Liver (tissue), 3 donors: ENCODE measurements at regions not wholly inside any gene's neighbourhood (a gene's known extent, or its start where the extent isn't known, plus 50 kb on each side); places are given as distances from the start of the nearest gene placed in this dataset.

Experiments used
- CTCF ChIP-seq: fragments of 150-350 bp; IDR thresholded peaks from 2 replicates; pipeline ENCODE4 v1.5.1; 2017; ENCODE audit warnings: improper control_type of control experiment, low read depth, low read length; ENCODE audit not compliant: missing input control
- RXRA ChIP-seq, 2 donors: IDR thresholded peaks; 2 replicates each; pipeline ENCODE4 v1.6.1; 2017 to 2018; ENCODE audit warnings: antibody characterized with exemption in 2 of 2, mild to moderate bottlenecking in 1 of 2
- TF ChIP-seq, protein P1 (sequence below): IDR thresholded peaks from 2 replicates; pipeline ENCODE4 v1.6.1; 2016; ENCODE audit warnings: antibody characterized with exemption
- donor health status: healthy.
- donor health status: healthy.

DNA sequence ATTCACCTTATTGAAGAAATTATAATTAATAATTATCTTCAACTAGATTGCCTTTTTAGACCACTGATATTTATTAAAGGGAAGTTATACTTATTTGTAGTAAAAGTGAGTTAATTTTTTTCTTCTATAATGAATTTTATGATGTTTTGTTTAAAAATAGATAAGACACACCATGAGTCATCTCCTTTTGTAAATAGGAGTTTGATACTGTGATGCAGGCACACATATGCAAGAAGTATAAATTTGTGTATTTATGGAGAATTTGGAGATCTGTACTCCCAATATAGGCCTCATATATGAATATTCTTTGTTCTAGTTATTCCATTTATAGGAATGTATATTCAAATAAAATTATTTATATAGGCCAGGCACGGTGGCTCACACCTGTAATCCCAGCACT is 703.5 kb upstream of the CHAC2 start:
- TF ChIP-seq CTCF: no peak
- TF ChIP-seq, protein P1, sequence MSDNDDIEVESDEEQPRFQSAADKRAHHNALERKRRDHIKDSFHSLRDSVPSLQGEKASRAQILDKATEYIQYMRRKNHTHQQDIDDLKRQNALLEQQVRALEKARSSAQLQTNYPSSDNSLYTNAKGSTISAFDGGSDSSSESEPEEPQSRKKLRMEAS: no peak
- TF ChIP-seq RXRA (IDR thresholded peaks at IDR 0.05): no peak
